ENCODE measurements at regions not wholly inside any gene's neighbourhood (a gene's known extent, or its start where the extent isn't known, plus 50 kb on each side); places are given as distances from the start of the nearest gene placed in this dataset.

DNA sequence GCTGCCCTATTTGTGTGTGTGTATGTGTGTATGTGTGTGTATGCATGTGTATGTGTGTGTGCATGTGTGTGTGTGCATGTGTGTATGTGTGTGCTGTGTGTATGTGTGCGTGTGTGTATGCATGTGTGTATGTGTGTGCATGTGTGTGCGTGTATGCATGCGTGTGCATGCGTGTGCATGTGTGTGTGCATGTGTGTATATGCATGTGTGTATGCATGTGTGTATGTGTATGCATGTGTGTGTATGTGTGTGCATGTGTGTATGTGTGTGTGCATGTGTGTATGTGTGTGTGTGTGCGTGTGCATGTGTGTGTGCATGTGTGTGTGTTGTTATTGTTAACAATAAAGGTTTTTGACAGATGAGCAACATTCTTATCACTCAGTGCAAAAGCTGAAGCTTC, 110.8 kb upstream of the HES1 start:
- TF ChIP-seq MXI1 (conservative IDR thresholded peaks at IDR 0.05; ENCODE audit: poor library complexity, severe bottlenecking) = no peak
- no peak for TF ChIP-seq TAF1 (IDR thresholded peaks at IDR 0.05; ENCODE audit: low read depth)
- TF ChIP-seq POLR2AphosphoS5 (IDR thresholded peaks at IDR 0.05) = no peak
- TF ChIP-seq, protein P1, sequence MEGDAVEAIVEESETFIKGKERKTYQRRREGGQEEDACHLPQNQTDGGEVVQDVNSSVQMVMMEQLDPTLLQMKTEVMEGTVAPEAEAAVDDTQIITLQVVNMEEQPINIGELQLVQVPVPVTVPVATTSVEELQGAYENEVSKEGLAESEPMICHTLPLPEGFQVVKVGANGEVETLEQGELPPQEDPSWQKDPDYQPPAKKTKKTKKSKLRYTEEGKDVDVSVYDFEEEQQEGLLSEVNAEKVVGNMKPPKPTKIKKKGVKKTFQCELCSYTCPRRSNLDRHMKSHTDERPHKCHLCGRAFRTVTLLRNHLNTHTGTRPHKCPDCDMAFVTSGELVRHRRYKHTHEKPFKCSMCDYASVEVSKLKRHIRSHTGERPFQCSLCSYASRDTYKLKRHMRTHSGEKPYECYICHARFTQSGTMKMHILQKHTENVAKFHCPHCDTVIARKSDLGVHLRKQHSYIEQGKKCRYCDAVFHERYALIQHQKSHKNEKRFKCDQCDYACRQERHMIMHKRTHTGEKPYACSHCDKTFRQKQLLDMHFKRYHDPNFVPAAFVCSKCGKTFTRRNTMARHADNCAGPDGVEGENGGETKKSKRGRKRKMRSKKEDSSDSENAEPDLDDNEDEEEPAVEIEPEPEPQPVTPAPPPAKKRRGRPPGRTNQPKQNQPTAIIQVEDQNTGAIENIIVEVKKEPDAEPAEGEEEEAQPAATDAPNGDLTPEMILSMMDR (IDR thresholded peaks at IDR 0.05; ENCODE audit: poor library complexity, severe bottlenecking) = no peak
- no peaks in the 10 kb centered on the region for H3F3A ChIP-seq (ENCODE audit: insufficient read depth, low read length, poor library complexity, severe bottlenecking)
- no peak overlapping the region for H3K27ac ChIP-seq (ENCODE audit: low read length)
- H3K4me3 ChIP-seq (ENCODE audit: low read length) = no peak overlapping the region
- H3K4me2 ChIP-seq (ENCODE audit: low read length) = no peak overlapping the region
- H3K79me2 ChIP-seq (replicated peaks; ENCODE audit: insufficient read depth, low read length) = no peaks in the 10 kb centered on the region
- no peaks in the 10 kb centered on the region for H3K27me3 ChIP-seq (ENCODE audit: insufficient read depth, low read depth, low read length)
- no peak overlapping the region for H2AFZ ChIP-seq (ENCODE audit: low read depth, low read length)
- no peaks in the 10 kb centered on the region for H3K36me3 ChIP-seq (ENCODE audit: insufficient read depth, low read length)
- H3K9ac ChIP-seq (ENCODE audit: low read length) = no peak overlapping the region
- H4K20me1 ChIP-seq (ENCODE audit: insufficient read depth) = no peaks in the 10 kb centered on the region
- H3K9me2 ChIP-seq (ENCODE audit: insufficient read depth, low read length) = no peaks in the 10 kb centered on the region
- no peaks in the 10 kb centered on the region for H3K9me3 ChIP-seq (ENCODE audit: low read length)

DNA sequence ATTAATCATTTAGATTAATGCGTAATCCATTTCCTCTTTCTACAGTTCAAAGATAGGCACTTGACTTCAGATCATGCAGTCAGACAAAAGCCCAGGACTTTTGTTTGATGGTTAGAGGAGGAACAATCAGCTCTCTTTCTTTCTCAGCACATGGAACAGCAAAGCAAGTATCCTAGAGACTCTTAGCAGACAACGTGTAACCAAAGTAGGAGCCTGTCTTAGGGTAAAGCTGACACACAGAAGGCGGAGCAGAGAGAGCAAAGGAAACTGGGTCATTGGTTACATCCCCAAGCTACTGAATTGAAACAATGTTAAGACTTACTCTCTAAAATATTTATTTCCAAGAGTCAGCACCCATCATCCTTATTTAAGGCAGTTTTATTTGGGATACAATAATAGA, 110.0 kb upstream of the HES1 start:
- no peak overlapping the region for H3K4me3 ChIP-seq (ENCODE audit: low read length)
- no peak overlapping the region for H2AFZ ChIP-seq (ENCODE audit: low read depth, low read length)
- no peaks in the 10 kb centered on the region for H3K27me3 ChIP-seq (ENCODE audit: insufficient read depth, low read depth, low read length)
- H3K9ac ChIP-seq (ENCODE audit: low read length) = no peak overlapping the region
- H3K36me3 ChIP-seq (ENCODE audit: insufficient read depth, low read length) = no peaks in the 10 kb centered on the region
- H3K4me2 ChIP-seq (ENCODE audit: low read length) = no peak overlapping the region
- no peaks in the 10 kb centered on the region for H3K9me3 ChIP-seq (ENCODE audit: low read length)
- no peaks in the 10 kb centered on the region for H3F3A ChIP-seq (ENCODE audit: insufficient read depth, low read length, poor library complexity, severe bottlenecking)
- H3K9me2 ChIP-seq (ENCODE audit: insufficient read depth, low read length) = no peaks in the 10 kb centered on the region
- no peaks in the 10 kb centered on the region for H3K79me2 ChIP-seq (replicated peaks; ENCODE audit: insufficient read depth, low read length)
- H4K20me1 ChIP-seq (ENCODE audit: insufficient read depth) = no peaks in the 10 kb centered on the region
- no peak overlapping the region for H3K27ac ChIP-seq (ENCODE audit: low read length)
- TF ChIP-seq SMC3 (conservative IDR thresholded peaks at IDR 0.05; ENCODE audit: poor library complexity) (no peak), EP300 (conservative IDR thresholded peaks at IDR 0.05; ENCODE audit: poor library complexity, severe bottlenecking) (no peak), TAF1 (IDR thresholded peaks at IDR 0.05; ENCODE audit: low read depth) (no peak), EZH2 (IDR thresholded peaks at IDR 0.05; ENCODE audit: borderline replicate concordance, insufficient read depth, low read length, poor library complexity, severe bottlenecking) (no peak), POLR2AphosphoS5 (IDR thresholded peaks at IDR 0.05) (no peak), MXI1 (conservative IDR thresholded peaks at IDR 0.05; ENCODE audit: poor library complexity, severe bottlenecking) (no peak), RAD21 (conservative IDR thresholded peaks at IDR 0.05) (no peak)
- TF ChIP-seq, protein P2, sequence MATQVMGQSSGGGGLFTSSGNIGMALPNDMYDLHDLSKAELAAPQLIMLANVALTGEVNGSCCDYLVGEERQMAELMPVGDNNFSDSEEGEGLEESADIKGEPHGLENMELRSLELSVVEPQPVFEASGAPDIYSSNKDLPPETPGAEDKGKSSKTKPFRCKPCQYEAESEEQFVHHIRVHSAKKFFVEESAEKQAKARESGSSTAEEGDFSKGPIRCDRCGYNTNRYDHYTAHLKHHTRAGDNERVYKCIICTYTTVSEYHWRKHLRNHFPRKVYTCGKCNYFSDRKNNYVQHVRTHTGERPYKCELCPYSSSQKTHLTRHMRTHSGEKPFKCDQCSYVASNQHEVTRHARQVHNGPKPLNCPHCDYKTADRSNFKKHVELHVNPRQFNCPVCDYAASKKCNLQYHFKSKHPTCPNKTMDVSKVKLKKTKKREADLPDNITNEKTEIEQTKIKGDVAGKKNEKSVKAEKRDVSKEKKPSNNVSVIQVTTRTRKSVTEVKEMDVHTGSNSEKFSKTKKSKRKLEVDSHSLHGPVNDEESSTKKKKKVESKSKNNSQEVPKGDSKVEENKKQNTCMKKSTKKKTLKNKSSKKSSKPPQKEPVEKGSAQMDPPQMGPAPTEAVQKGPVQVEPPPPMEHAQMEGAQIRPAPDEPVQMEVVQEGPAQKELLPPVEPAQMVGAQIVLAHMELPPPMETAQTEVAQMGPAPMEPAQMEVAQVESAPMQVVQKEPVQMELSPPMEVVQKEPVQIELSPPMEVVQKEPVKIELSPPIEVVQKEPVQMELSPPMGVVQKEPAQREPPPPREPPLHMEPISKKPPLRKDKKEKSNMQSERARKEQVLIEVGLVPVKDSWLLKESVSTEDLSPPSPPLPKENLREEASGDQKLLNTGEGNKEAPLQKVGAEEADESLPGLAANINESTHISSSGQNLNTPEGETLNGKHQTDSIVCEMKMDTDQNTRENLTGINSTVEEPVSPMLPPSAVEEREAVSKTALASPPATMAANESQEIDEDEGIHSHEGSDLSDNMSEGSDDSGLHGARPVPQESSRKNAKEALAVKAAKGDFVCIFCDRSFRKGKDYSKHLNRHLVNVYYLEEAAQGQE (IDR thresholded peaks at IDR 0.05; ENCODE audit: borderline replicate concordance) = no peak
- TF ChIP-seq, protein P1 (IDR thresholded peaks at IDR 0.05; ENCODE audit: poor library complexity, severe bottlenecking) = no peak

Data from neural cell (in vitro differentiated cells).